Stomach smooth muscle (tissue), 2 donors: ENCODE measurements at regions not wholly inside any gene's neighbourhood (a gene's known extent, or its start where the extent isn't known, plus 50 kb on each side); places are given as distances from the start of the nearest gene placed in this dataset.

Source experiments
- H3K27ac ChIP-seq: one replicate; pipeline ENCODE4 v1.7.0; 2013; ENCODE audit warnings: mild to moderate bottlenecking, low read length, inconsistent platforms
- H3K27me3 ChIP-seq, 2 donors: one replicate each; pipeline ENCODE4 v1.7.0; 2013; ENCODE audit warnings: low read length in 2 of 2; ENCODE audit not compliant: insufficient read depth in 2 of 2, control insufficient read depth in 1 of 2
- H3K36me3 ChIP-seq, 2 donors: one replicate each; pipeline ENCODE4 v1.7.0; 2013; ENCODE audit warnings: low read length in 2 of 2; ENCODE audit not compliant: control insufficient read depth in 2 of 2, insufficient read depth in 2 of 2
- H3K4me1 ChIP-seq: one replicate; pipeline ENCODE4 v1.7.0; 2013; ENCODE audit warnings: low read length; ENCODE audit not compliant: control insufficient read depth, insufficient read depth
- H3K4me3 ChIP-seq, 2 donors: one replicate each; pipeline ENCODE4 v1.7.0; 2013; ENCODE audit warnings: low read length in 2 of 2
- H3K9ac ChIP-seq, 2 donors: one replicate each; pipeline ENCODE4 v1.7.0; 2013; ENCODE audit warnings: low read length in 2 of 2, mild to moderate bottlenecking in 1 of 2
- H3K9me3 ChIP-seq, 2 donors: one replicate each; pipeline ENCODE4 v1.7.0; 2013; ENCODE audit warnings: low read length in 2 of 2; ENCODE audit not compliant: control insufficient read depth in 2 of 2
- donor health status: healthy.
- donor health status: Pancreatic carcinoma.

GRCh38 chr4:111937368-111937767 is 207.9 kb upstream of the FAM241A start:
- H3K9ac ChIP-seq: no peak overlapping the region
- H3K27me3 ChIP-seq: no peaks in the 10 kb centered on the region
- H3K9me3 ChIP-seq: no peaks in the 10 kb centered on the region
- H3K4me1 ChIP-seq: no peaks in the 10 kb centered on the region
- H3K4me3 ChIP-seq: no peak overlapping the region
- H3K27ac ChIP-seq: no peak overlapping the region
- H3K36me3 ChIP-seq: no peaks in the 10 kb centered on the region

- H3K4me1 ChIP-seq: no peaks in the 10 kb centered on the region
- no peaks in the 10 kb centered on the region for H3K36me3 ChIP-seq
- H3K4me3 ChIP-seq: no peak overlapping the region
- no peaks in the 10 kb centered on the region for H3K9me3 ChIP-seq
- no peaks in the 10 kb centered on the region for H3K27me3 ChIP-seq
- H3K9ac ChIP-seq: no peak overlapping the region
- no peak overlapping the region for H3K27ac ChIP-seq
Observed at GRCh38 chr4:111941957-111942356, 203.3 kb upstream of the FAM241A start.

DNA sequence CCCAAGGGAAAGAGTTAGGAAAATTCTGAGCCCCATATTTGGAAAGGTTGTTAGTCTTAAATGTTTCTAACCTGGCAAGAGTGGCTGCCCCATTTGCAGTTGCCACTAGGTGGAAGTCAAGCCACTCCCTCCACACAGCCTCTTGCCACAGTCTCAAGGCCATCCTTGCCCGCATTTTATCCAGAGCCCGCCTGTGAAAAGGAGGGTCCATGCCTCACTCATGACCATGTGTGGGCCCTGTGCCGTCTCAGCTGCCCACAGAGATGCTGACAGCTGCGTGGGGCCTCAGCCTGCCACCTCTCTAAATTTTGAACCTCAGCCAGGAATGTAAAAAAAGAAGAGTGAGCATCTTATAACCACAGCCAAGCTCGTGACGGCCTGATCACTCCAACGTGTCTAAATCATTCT is 201.5 kb upstream of the FAM241A start:
- Histone ChIP-seq H3K4me1 (no peaks in the 10 kb centered on the region), H3K27me3 (no peaks in the 10 kb centered on the region), H3K27ac (no peak overlapping the region), H3K9ac (no peak overlapping the region), H3K4me3 (no peak overlapping the region), H3K9me3 (no peaks in the 10 kb centered on the region), H3K36me3 (no peaks in the 10 kb centered on the region)

- no peaks in the 10 kb centered on the region for H3K4me1 ChIP-seq
- H3K9ac ChIP-seq: no peak overlapping the region
- H3K9me3 ChIP-seq: no peaks in the 10 kb centered on the region
- H3K27ac ChIP-seq: no peak overlapping the region
- no peaks in the 10 kb centered on the region for H3K36me3 ChIP-seq
- no peaks in the 10 kb centered on the region for H3K27me3 ChIP-seq
- H3K4me3 ChIP-seq: no peak overlapping the region
Observed at GRCh38 chr4:111945014-111945413, 200.2 kb upstream of the FAM241A start.

GRCh38 chr4:111946800-111947199 is 198.5 kb upstream of the FAM241A start:
- H3K9me3 ChIP-seq: no peaks in the 10 kb centered on the region
- H3K36me3 ChIP-seq: no peaks in the 10 kb centered on the region
- H3K27ac ChIP-seq: no peak overlapping the region
- no peak overlapping the region for H3K4me3 ChIP-seq
- H3K4me1 ChIP-seq: no peaks in the 10 kb centered on the region
- no peaks in the 10 kb centered on the region for H3K27me3 ChIP-seq
- H3K9ac ChIP-seq: no peak overlapping the region

DNA sequence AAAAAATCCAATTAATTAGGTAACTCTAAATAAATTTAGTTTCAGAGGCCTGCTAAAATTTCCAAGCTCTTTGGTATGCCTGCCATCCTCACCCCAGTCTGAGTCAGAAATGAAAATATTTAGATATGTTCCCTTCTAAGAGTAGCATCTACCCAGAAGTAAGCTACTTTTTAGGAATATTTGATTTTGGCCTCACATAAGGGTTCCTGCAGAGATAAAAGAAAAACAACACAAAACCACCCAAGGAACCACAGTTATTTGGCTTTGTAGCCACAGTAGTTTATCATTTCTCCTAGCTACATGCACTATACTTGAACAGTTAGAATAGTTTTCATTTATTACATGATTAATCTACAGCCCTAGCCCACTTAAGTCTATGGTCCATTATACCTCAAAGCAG is 192.6 kb upstream of the FAM241A start:
- H3K4me3 ChIP-seq: no peak overlapping the region
- no peaks in the 10 kb centered on the region for H3K36me3 ChIP-seq
- no peaks in the 10 kb centered on the region for H3K4me1 ChIP-seq
- H3K9ac ChIP-seq: no peak overlapping the region
- H3K27ac ChIP-seq: no peak overlapping the region
- no peaks in the 10 kb centered on the region for H3K27me3 ChIP-seq
- no peaks in the 10 kb centered on the region for H3K9me3 ChIP-seq

GRCh38 chr4:111954550-111954949 is 190.7 kb upstream of the FAM241A start:
- Histone ChIP-seq H3K36me3 (no peaks in the 10 kb centered on the region), H3K27me3 (no peaks in the 10 kb centered on the region), H3K9ac (no peak overlapping the region), H3K9me3 (no peaks in the 10 kb centered on the region), H3K4me3 (no peak overlapping the region), H3K4me1 (no peaks in the 10 kb centered on the region), H3K27ac (no peak overlapping the region)

- no peak overlapping the region for H3K27ac ChIP-seq
- no peak overlapping the region for H3K4me3 ChIP-seq
- H3K9me3 ChIP-seq: no peaks in the 10 kb centered on the region
- H3K9ac ChIP-seq: no peak overlapping the region
- H3K4me1 ChIP-seq: no peaks in the 10 kb centered on the region
- H3K36me3 ChIP-seq: no peaks in the 10 kb centered on the region
- no peaks in the 10 kb centered on the region for H3K27me3 ChIP-seq
Observed at GRCh38 chr4:111955001-111955400, 190.3 kb upstream of the FAM241A start.

- no peaks in the 10 kb centered on the region for H3K36me3 ChIP-seq
- H3K9me3 ChIP-seq: no peaks in the 10 kb centered on the region
- no peaks in the 10 kb centered on the region for H3K4me1 ChIP-seq
- H3K27me3 ChIP-seq: no peaks in the 10 kb centered on the region
- H3K27ac ChIP-seq: no peak overlapping the region
- H3K4me3 ChIP-seq: no peak overlapping the region
- no peak overlapping the region for H3K9ac ChIP-seq
Observed at GRCh38 chr4:111957116-111957515, 188.1 kb upstream of the FAM241A start.

DNA sequence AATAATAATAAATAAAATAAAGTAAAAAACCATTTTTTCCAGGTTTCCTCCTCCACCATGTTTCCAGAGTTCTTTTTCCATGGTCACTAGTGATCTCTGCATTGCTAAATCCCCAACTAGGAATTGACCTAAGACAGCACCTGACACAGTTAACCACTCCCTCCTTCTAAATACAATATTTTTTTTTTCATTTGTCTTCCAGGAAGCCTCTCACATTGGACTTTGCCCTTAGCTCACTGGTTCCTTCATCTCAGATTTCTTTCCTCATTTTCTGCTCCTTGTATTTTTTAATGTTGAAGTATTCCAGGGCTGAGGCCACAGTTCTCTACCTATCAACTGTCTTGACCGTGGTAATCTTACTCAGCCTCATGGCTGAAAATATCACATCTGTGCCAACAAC is 187.3 kb upstream of the FAM241A start:
- H3K9ac ChIP-seq: no peak overlapping the region
- H3K9me3 ChIP-seq: no peaks in the 10 kb centered on the region
- no peaks in the 10 kb centered on the region for H3K27me3 ChIP-seq
- H3K4me1 ChIP-seq: no peaks in the 10 kb centered on the region
- no peaks in the 10 kb centered on the region for H3K36me3 ChIP-seq
- H3K27ac ChIP-seq: no peak overlapping the region
- no peak overlapping the region for H3K4me3 ChIP-seq

DNA sequence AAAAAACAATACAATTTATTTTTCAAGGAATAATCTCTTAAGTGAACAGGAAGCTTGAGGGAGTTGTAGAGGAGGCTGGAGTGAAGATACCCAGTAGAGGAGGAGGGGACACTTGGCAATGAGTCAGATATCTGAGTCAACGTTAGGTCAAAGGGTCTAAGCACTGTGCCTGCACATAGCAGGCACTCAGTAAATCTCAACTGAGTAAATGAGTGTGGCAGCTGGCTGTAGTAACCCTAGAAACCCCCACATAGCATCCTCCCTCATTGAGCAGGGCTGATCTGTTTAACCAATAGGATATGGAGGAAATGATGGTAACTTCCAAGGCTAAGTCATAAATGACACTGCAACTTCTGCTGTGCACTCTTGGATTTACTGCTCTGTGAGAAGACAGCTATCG is 186.0 kb upstream of the FAM241A start:
- no peaks in the 10 kb centered on the region for H3K9me3 ChIP-seq
- no peaks in the 10 kb centered on the region for H3K36me3 ChIP-seq
- H3K27ac ChIP-seq: no peak overlapping the region
- no peaks in the 10 kb centered on the region for H3K4me1 ChIP-seq
- H3K27me3 ChIP-seq: no peaks in the 10 kb centered on the region
- no peak overlapping the region for H3K9ac ChIP-seq
- no peak overlapping the region for H3K4me3 ChIP-seq

- Histone ChIP-seq H3K4me3 (no peak overlapping the region), H3K36me3 (no peaks in the 10 kb centered on the region), H3K27me3 (no peaks in the 10 kb centered on the region), H3K27ac (no peak overlapping the region), H3K9ac (no peak overlapping the region), H3K9me3 (no peaks in the 10 kb centered on the region), H3K4me1 (no peaks in the 10 kb centered on the region)
Observed at GRCh38 chr4:111960241-111960667, 185.0 kb upstream of the FAM241A start.
